ENCODE measurements at regions not wholly inside any gene's neighbourhood (a gene's known extent, or its start where the extent isn't known, plus 50 kb on each side); places are given as distances from the start of the nearest gene placed in this dataset.
"Not testable (repeated sequence)": the region's sequence is repeated elsewhere in the genome, so short reads cannot be mapped to it uniquely, and the experiment has no call there.

- intact Hi-C loops (cut with DNase I) = no loop called here
- ATAC-seq = no peak
Observed at GRCh38 chr17:70906808-70907207, 737.5 kb downstream of the KCNJ2 start.

GRCh38 chr17:70912716-70913485 is 743.6 kb downstream of the KCNJ2 start:
- ATAC-seq = no peak
- intact Hi-C loops (cut with DNase I) = no loop called here
- DNase-seq (ENCODE audit: low spot score) = no peak

More at GRCh38 chr17:70906808-70907207, 737.5 kb downstream of the KCNJ2 start:
- DNase-seq (ENCODE audit: low spot score) = no peak

GRCh38 chr17:70916469-70916868 is 747.1 kb downstream of the KCNJ2 start:
- ATAC-seq = no peak
- DNase-seq (ENCODE audit: low spot score) = no peak
- intact Hi-C loops (cut with DNase I) = no loop called here

GRCh38 chr17:70919241-70919640 is 749.9 kb downstream of the KCNJ2 start:
- DNase-seq (ENCODE audit: low spot score) (no peak), ATAC-seq (no peak)
- intact Hi-C loops (cut with DNase I) = no loop called here

GRCh38 chr17:70920416-70920815 is 751.1 kb downstream of the KCNJ2 start:
- no peak for ATAC-seq

GRCh38 chr17:70922268-70922667 is 752.9 kb downstream of the KCNJ2 start:
- DNase-seq (ENCODE audit: low spot score) = no peak
- intact Hi-C loops (cut with DNase I) = no loop called here
- no peak for ATAC-seq

More at GRCh38 chr17:70920416-70920815, 751.1 kb downstream of the KCNJ2 start:
- intact Hi-C loops (cut with DNase I) = no loop called here
- no peak for DNase-seq (ENCODE audit: low spot score)

- ATAC-seq (no peak), DNase-seq (ENCODE audit: low spot score) (no peak)
- intact Hi-C loops (cut with DNase I) = no loop called here
Observed at GRCh38 chr17:70924776-70925175, 755.4 kb downstream of the KCNJ2 start.

GRCh38 chr17:70929226-70929625 is 759.9 kb downstream of the KCNJ2 start:
- intact Hi-C loops (cut with DNase I) = no loop called here
- ATAC-seq = no peak
- DNase-seq (ENCODE audit: low spot score) = no peak

GRCh38 chr17:70934231-70934630 is 764.9 kb downstream of the KCNJ2 start:
- ATAC-seq = no peak
- DNase-seq (ENCODE audit: low spot score) = no peak
- intact Hi-C loops (cut with DNase I) = no loop called here

- intact Hi-C loops (cut with DNase I) = no loop called here
- DNase-seq (ENCODE audit: low spot score) = no peak
- ATAC-seq = no peak
Observed at GRCh38 chr17:70934835-70935234, 765.5 kb downstream of the KCNJ2 start.

- intact Hi-C loops (cut with DNase I) = no loop called here
- DNase-seq (ENCODE audit: low spot score) = no peak
- no peak for ATAC-seq
Observed at GRCh38 chr17:70936724-70937123, 767.4 kb downstream of the KCNJ2 start.

- intact Hi-C loops (cut with DNase I) = no loop called here
- no peak for DNase-seq (ENCODE audit: low spot score)
- ATAC-seq = no peak
Observed at GRCh38 chr17:70938336-70938735, 769.0 kb downstream of the KCNJ2 start.

GRCh38 chr17:70945386-70945785 is 776.1 kb downstream of the KCNJ2 start:
- intact Hi-C loops (cut with DNase I) = no loop called here
- ATAC-seq (no peak), DNase-seq (ENCODE audit: low spot score) (no peak)

- intact Hi-C loops (cut with DNase I) = no loop called here
- DNase-seq (ENCODE audit: low spot score) (no peak), ATAC-seq (no peak)
Observed at GRCh38 chr17:70947215-70947614, 777.9 kb downstream of the KCNJ2 start.

- ATAC-seq = no peak
- intact Hi-C loops (cut with DNase I) = no loop called here
- no peak for DNase-seq (ENCODE audit: low spot score)
Observed at GRCh38 chr17:70947636-70948565, 778.6 kb downstream of the KCNJ2 start.

- intact Hi-C loops (cut with DNase I); DNase-seq (ENCODE audit: low spot score); ATAC-seq: not testable (repeated sequence)
Observed at GRCh38 chr17:70953140-70953539, 783.8 kb downstream of the KCNJ2 start.

- ATAC-seq (no peak), DNase-seq (ENCODE audit: low spot score) (no peak)
- intact Hi-C loops (cut with DNase I) = no loop called here
Observed at GRCh38 chr17:70955441-70955840, 786.1 kb downstream of the KCNJ2 start.

- intact Hi-C loops (cut with DNase I) = no loop called here
- DNase-seq (ENCODE audit: low spot score) (no peak), ATAC-seq (no peak)
Observed at GRCh38 chr17:70956726-70957125, 787.4 kb downstream of the KCNJ2 start.

GRCh38 chr17:70961341-70961740 is 792.0 kb downstream of the KCNJ2 start:
- DNase-seq (ENCODE audit: low spot score) (no peak), ATAC-seq (no peak)
- intact Hi-C loops (cut with DNase I) = no loop called here

GRCh38 chr17:70968302-70968701 is 799.0 kb downstream of the KCNJ2 start:
- intact Hi-C loops (cut with DNase I) = no loop called here
- ATAC-seq (no peak), DNase-seq (ENCODE audit: low spot score) (no peak)

All from sciatic nerve (tissue), 2 donors.